Activated CD8-positive, alpha-beta memory T cell treated with anti-CD3 and anti-CD28 coated beads, Interleukin-2, amount 10 ng/mL, durations not matched to agents 7 days and 5 days (primary cell): ENCODE measurements at regions not wholly inside any gene's neighbourhood (a gene's known extent, or its start where the extent isn't known, plus 50 kb on each side); places are given as distances from the start of the nearest gene placed in this dataset.
"Not testable (repeated sequence)": the region's sequence is repeated elsewhere in the genome, so short reads cannot be mapped to it uniquely, and the experiment has no call there.

Experiments used
- ATAC-seq: fragments of 150-1000 bp; cut with Tn5 transposase; one replicate; pipeline ENCODE4 v1.10.0; 2021; ENCODE audit warnings: moderate library complexity
- CTCF ChIA-PET: fragments of 350-600 bp; sonication (Branson Sonifier 250); formaldehyde crosslinking; loops from one replicate; lab custom pipeline; 2021; ENCODE audit warnings: antibody characterized with exemption; lab: Charles Lee
- DNase-seq: peaks from one replicate; pipeline ENCODE4 v3.0.0-alpha.2; 2020
- H3K27ac Mint-ChIP-seq: one replicate; pipeline ENCODE4 v1.8.0; 2021; ENCODE audit warnings: mild to moderate bottlenecking, mixed read lengths
- H3K27me3 Mint-ChIP-seq: one replicate; pipeline ENCODE4 v1.8.0; 2021; ENCODE audit warnings: mixed read lengths
- H3K36me3 Mint-ChIP-seq: one replicate; pipeline ENCODE4 v1.8.0; 2021; ENCODE audit warnings: mild to moderate bottlenecking, mixed read lengths
- H3K4me1 Mint-ChIP-seq: one replicate; pipeline ENCODE4 v1.8.0; 2021; ENCODE audit warnings: mixed read lengths
- H3K4me3 Mint-ChIP-seq: one replicate; pipeline ENCODE4 v1.8.0; 2021; ENCODE audit warnings: mild to moderate bottlenecking, moderate library complexity, mixed read lengths
- H3K9me3 Mint-ChIP-seq: one replicate; pipeline ENCODE4 v1.8.0; 2022; ENCODE audit warnings: low read depth, mixed read lengths

- peak; percentile 27 for ATAC-seq
- Mint-ChIP-seq H3K9me3 (no peaks in the 10 kb centered on the region), H3K27me3 (peaks cover 25% of the 10 kb centered on the region), H3K4me3 (peak overlapping the region; percentile 73), H3K36me3 (peaks cover 2% of the 10 kb centered on the region), H3K4me1 (peaks cover 36% of the 10 kb centered on the region), H3K27ac (peak overlapping the region; percentile 64)
- CTCF ChIA-PET = interaction anchor here (1.3 to 2.1 kb wide), 4 partner anchors 28 to 122 kb away, joined by 3 to 11 read pairs (median 4); no protein-coding TSS in a partner anchor
- no peak for DNase-seq
Observed at GRCh38 chr6:100230115-100230952, 234.4 kb downstream of the SIM1 start.

DNA sequence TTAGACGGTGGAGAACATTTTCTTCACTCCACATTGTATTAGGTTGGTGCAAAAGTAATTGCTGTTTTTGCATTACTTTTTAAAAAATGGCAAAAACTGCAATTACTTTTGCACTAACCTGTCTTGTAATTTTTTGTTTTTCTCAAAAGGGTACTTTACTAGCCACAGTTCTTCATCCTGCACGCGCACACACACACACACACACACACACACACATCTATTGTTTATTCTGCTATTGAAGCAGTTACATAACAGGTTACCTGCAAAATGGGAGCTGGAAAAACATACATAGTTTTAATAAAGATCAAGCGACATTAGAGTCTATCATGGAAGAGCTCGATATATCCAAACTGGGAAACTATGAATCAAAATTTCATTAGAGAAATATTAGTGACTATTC is 235.2 kb downstream of the SIM1 start:
- ATAC-seq (no peak), DNase-seq (no peak)
- peaks cover 36% of the 10 kb centered on the region for H3K4me1 Mint-ChIP-seq
- peak overlapping the region; percentile 73 for H3K4me3 Mint-ChIP-seq
- peaks cover 2% of the 10 kb centered on the region for H3K36me3 Mint-ChIP-seq
- peak overlapping the region; percentile 72 for H3K27ac Mint-ChIP-seq
- H3K27me3 Mint-ChIP-seq = peaks cover 18% of the 10 kb centered on the region
- H3K9me3 Mint-ChIP-seq = no peaks in the 10 kb centered on the region
- CTCF ChIA-PET = interaction anchor here (1.4 to 2.1 kb wide), 2 partner anchors 29 to 122 kb away, joined by 4 to 11 read pairs; no protein-coding TSS in a partner anchor

DNA sequence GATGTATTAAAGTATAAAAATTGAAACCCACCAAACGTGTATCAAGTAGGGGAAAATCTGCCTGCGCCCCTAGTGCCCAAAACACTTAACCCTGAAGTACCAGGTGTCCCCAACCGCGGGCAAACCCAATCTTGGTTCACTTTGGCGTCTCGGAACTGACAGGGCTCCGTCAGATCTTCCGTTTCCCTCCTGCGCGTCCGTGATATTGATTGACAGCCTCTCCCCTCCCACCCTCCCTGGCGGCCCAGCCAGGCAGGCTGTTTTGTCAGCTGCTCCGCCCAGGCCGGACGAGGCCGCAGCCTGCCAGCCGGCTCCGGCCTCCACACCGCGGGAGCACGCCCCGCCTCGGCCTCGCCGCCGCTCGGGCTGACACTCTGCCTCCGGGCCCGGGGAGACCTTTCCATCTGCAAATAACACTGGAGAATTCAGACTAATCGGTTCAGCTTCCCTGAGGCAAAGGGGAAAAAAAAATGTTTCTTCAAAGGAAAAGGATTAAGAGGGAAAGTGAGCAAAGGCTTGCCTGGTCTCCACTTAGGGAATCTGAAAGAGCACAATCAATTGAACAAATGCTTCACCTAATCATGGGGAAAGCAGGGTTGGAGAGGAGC is 234.9 kb upstream of the MCHR2 start:
- no peaks in the 10 kb centered on the region for H3K9me3 Mint-ChIP-seq
- peaks cover 36% of the 10 kb centered on the region for H3K4me1 Mint-ChIP-seq
- peak overlapping the region; percentile 73 for H3K4me3 Mint-ChIP-seq
- DNase-seq = peak; percentile 90
- peak; percentile 94 for ATAC-seq
- H3K27me3 Mint-ChIP-seq = peaks cover 17% of the 10 kb centered on the region
- CTCF ChIA-PET = interaction anchor here (0.9 to 2.1 kb wide), 3 partner anchors 9 to 121 kb away, joined by 3 to 11 read pairs (median 4); no protein-coding TSS in a partner anchor
- H3K27ac Mint-ChIP-seq = peak overlapping the region; percentile 80
- peaks cover 2% of the 10 kb centered on the region for H3K36me3 Mint-ChIP-seq

- ATAC-seq = peak; percentile 10
- peaks cover 36% of the 10 kb centered on the region for H3K4me1 Mint-ChIP-seq
- peak overlapping the region; percentile 80 for H3K27ac Mint-ChIP-seq
- H3K36me3 Mint-ChIP-seq = peaks cover 2% of the 10 kb centered on the region
- H3K27me3 Mint-ChIP-seq = peaks cover 17% of the 10 kb centered on the region
- DNase-seq = no peak
- no peaks in the 10 kb centered on the region for H3K9me3 Mint-ChIP-seq
- CTCF ChIA-PET = interaction anchor here (0.9 to 2.1 kb wide), 2 partner anchors 8 to 30 kb away, joined by 3 to 11 read pairs; no protein-coding TSS in a partner anchor
- peak overlapping the region; percentile 73 for H3K4me3 Mint-ChIP-seq
Observed at GRCh38 chr6:100228437-100228833, 234.4 kb upstream of the MCHR2 start.

GRCh38 chr6:100226811-100227210 is 232.8 kb upstream of the MCHR2 start:
- Mint-ChIP-seq H3K4me3 (no peak overlapping the region), H3K9me3 (peaks cover 2% of the 10 kb centered on the region), H3K27me3 (peaks cover 11% of the 10 kb centered on the region), H3K36me3 (peaks cover 4% of the 10 kb centered on the region), H3K27ac (no peak overlapping the region), H3K4me1 (peaks cover 35% of the 10 kb centered on the region)
- DNase-seq (no peak), ATAC-seq (no peak)
- CTCF ChIA-PET = no interaction called here

GRCh38 chr6:100223952-100224351 is 229.9 kb upstream of the MCHR2 start:
- H3K27ac Mint-ChIP-seq, H3K9me3 Mint-ChIP-seq, ATAC-seq, CTCF ChIA-PET, H3K36me3 Mint-ChIP-seq, H3K4me3 Mint-ChIP-seq, DNase-seq: not testable (repeated sequence)
- peaks cover 12% of the 10 kb centered on the region for H3K4me1 Mint-ChIP-seq
- H3K27me3 Mint-ChIP-seq = peaks cover 16% of the 10 kb centered on the region

- DNase-seq (no peak), ATAC-seq (no peak)
- peaks cover 2% of the 10 kb centered on the region for H3K9me3 Mint-ChIP-seq
- H3K27me3 Mint-ChIP-seq = peaks cover 12% of the 10 kb centered on the region
- peaks cover 2% of the 10 kb centered on the region for H3K36me3 Mint-ChIP-seq
- no peaks in the 10 kb centered on the region for H3K4me1 Mint-ChIP-seq
- no peak overlapping the region for H3K4me3 Mint-ChIP-seq
- CTCF ChIA-PET = interaction anchor here (1.1 kb wide), 1 partner anchor 8 kb away, joined by 3 read pairs; no protein-coding TSS in a partner anchor
- no peak overlapping the region for H3K27ac Mint-ChIP-seq
Observed at GRCh38 chr6:100220543-100220942, 226.5 kb upstream of the MCHR2 start.

GRCh38 chr6:100217225-100218012 is 223.4 kb upstream of the MCHR2 start:
- H3K36me3 Mint-ChIP-seq = peaks cover 2% of the 10 kb centered on the region
- CTCF ChIA-PET = no interaction called here
- peaks cover 8% of the 10 kb centered on the region for H3K27me3 Mint-ChIP-seq
- H3K9me3 Mint-ChIP-seq = no peaks in the 10 kb centered on the region
- no peaks in the 10 kb centered on the region for H3K4me1 Mint-ChIP-seq
- no peak overlapping the region for H3K27ac Mint-ChIP-seq
- ATAC-seq = no peak
- no peak for DNase-seq
- H3K4me3 Mint-ChIP-seq = no peak overlapping the region

- Mint-ChIP-seq H3K27me3 (peaks cover 8% of the 10 kb centered on the region), H3K4me3 (no peak overlapping the region), H3K27ac (no peak overlapping the region), H3K9me3 (no peaks in the 10 kb centered on the region), H3K36me3 (no peaks in the 10 kb centered on the region), H3K4me1 (no peaks in the 10 kb centered on the region)
- ATAC-seq (no peak), DNase-seq (no peak)
- CTCF ChIA-PET = no interaction called here
Observed at GRCh38 chr6:100216760-100217159, 222.7 kb upstream of the MCHR2 start.

DNA sequence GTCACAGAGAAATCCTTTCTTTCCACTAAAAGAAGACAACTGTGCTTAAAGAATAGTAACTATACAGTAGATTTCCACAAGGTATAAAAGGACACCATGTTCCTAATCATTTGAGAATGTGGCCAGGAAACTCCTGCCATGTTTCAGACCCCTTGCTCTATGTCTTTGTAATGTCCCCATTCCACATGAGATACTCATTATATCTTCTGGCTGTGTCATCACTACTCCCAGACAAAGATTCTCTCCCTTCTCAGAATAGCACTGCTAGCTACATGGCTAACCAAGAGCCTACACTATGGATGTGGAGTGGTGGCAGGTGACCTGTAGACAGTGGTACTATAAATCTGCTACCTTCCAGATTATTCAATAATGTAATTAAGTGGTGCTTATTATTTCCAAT is 218.1 kb upstream of the MCHR2 start:
- H3K4me1 Mint-ChIP-seq = peaks cover 10% of the 10 kb centered on the region
- no peaks in the 10 kb centered on the region for H3K36me3 Mint-ChIP-seq
- H3K9me3 Mint-ChIP-seq = no peaks in the 10 kb centered on the region
- no peak for DNase-seq
- no peak overlapping the region for H3K27ac Mint-ChIP-seq
- ATAC-seq = no peak
- no peak overlapping the region for H3K4me3 Mint-ChIP-seq
- CTCF ChIA-PET = no interaction called here
- peaks cover 32% of the 10 kb centered on the region for H3K27me3 Mint-ChIP-seq

DNA sequence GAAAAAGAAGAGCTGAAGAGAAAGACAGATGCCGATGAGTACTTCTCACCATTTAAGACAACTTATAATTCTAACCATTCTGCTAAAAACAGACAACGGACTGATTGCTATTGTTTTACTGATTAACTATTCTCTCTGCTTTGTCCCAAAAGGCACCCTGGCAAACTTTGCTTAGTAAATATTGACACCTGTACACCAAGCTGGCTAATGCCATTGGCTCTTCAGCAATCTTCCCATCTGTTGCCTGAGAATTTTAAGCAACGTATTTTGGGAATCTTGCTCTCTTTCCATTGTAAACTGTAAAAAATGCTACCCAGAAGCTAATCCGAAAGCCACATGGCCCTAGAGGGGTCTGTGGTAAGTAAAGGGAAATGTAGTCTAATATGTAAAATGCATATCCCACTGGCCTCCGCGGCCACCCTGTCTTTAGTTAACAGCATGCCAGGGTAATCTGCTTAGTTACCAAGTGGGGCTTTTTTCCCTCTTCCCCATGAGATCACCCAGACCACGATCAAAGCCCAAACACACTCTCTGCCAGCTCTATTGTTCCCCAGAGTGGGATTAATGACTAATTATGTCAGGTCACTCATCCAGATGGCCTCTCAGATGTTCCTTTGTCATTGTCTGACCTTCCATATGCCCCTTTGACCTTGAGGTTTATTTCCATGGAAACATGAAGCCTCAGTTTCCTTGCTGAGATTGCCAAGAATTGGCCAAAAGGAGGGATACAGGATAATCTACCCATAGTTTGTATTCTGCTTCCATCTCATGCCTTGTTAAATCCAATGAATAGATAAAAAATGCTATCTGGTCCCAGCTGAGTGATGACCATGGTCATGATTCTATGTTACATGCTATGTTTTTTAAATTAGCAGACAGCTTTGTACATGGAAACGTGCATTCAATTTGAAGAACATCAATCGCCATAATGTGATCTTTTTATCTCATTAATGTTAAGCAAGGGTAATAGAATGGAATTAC is 216.4 kb upstream of the MCHR2 start:
- ATAC-seq (no peak), DNase-seq (no peak)
- Mint-ChIP-seq H3K27me3 (peaks cover 39% of the 10 kb centered on the region), H3K4me3 (no peak overlapping the region), H3K27ac (no peak overlapping the region), H3K36me3 (peaks cover 3% of the 10 kb centered on the region), H3K9me3 (peaks cover 1% of the 10 kb centered on the region), H3K4me1 (peaks cover 10% of the 10 kb centered on the region)
- CTCF ChIA-PET = interaction anchor here (1.2 kb wide), 1 partner anchor 24 kb away, joined by 3 read pairs; no protein-coding TSS in a partner anchor
